Neural cell (in vitro differentiated cells): ENCODE measurements at regions not wholly inside any gene's neighbourhood (a gene's known extent, or its start where the extent isn't known, plus 50 kb on each side); places are given as distances from the start of the nearest gene placed in this dataset.

Source experiments
- H2AFZ ChIP-seq: fragments of 200-600, 300-800 bp; sonication (generic), shearing (Covaris generic); 2 replicates; pipeline ENCODE4 v1.6.0; 2014; ENCODE audit warnings: low read depth, mild to moderate bottlenecking, antibody characterized with exemption, low read length, moderate library complexity
- H3F3A ChIP-seq: fragments of 200-600 bp; shearing (Covaris generic); 2 replicates; pipeline ENCODE4 v1.6.1; 2016; ENCODE audit warnings: mild to moderate bottlenecking, moderate library complexity, mixed read lengths, antibody characterized with exemption, low read length; ENCODE audit not compliant: insufficient read depth, poor library complexity, severe bottlenecking
- H3K27ac ChIP-seq: fragments of 200-600, 300-800 bp; sonication (generic), shearing (Covaris generic); 2 replicates; pipeline ENCODE4 v1.5.1; 2014; ENCODE audit warnings: mild to moderate bottlenecking, low read length, moderate library complexity
- H3K27me3 ChIP-seq: fragments of 300-800, 200-600 bp; sonication (generic), shearing (Covaris generic); 2 replicates; pipeline ENCODE4 v1.6.0; 2014; ENCODE audit warnings: mild to moderate bottlenecking, low read depth, low read length, moderate library complexity; ENCODE audit not compliant: insufficient read depth
- H3K36me3 ChIP-seq: fragments of 300-800, 200-600 bp; sonication (generic), shearing (Covaris generic); 2 replicates; pipeline ENCODE4 v1.5.1; 2014; ENCODE audit warnings: mild to moderate bottlenecking, antibody characterized with exemption, low read length, moderate library complexity; ENCODE audit not compliant: insufficient read depth
- H3K4me2 ChIP-seq: fragments of 300-800, 200-600 bp; sonication (generic), shearing (Covaris generic); 2 replicates; pipeline ENCODE4 v1.6.0; 2014; ENCODE audit warnings: mild to moderate bottlenecking, low read length
- H3K4me3 ChIP-seq: fragments of 300-800, 200-600 bp; sonication (generic), shearing (Covaris generic); 2 replicates; pipeline ENCODE4 v1.5.1; 2014; ENCODE audit warnings: mild to moderate bottlenecking, low read length, moderate library complexity
- H3K79me2 ChIP-seq: fragments of 200-600 bp; shearing (Covaris generic); replicated peaks from 2 replicates; pipeline ENCODE4 v1.6.0; 2014; ENCODE audit warnings: mild to moderate bottlenecking, low read length, moderate library complexity; ENCODE audit not compliant: insufficient read depth
- H3K9ac ChIP-seq: fragments of 300-800, 200-600 bp; sonication (generic), shearing (Covaris generic); 2 replicates; pipeline ENCODE4 v1.6.1; 2016; ENCODE audit warnings: mild to moderate bottlenecking, low read length, mixed read lengths
- H3K9me2 ChIP-seq: fragments of 200-600 bp; shearing (Covaris generic); 2 replicates; pipeline ENCODE4 v1.6.1; 2016; ENCODE audit warnings: mild to moderate bottlenecking, low read length, mixed read lengths; ENCODE audit not compliant: insufficient read depth
- H3K9me3 ChIP-seq: fragments of 200-600, 300-800 bp; sonication (generic), shearing (Covaris generic); 2 replicates; pipeline ENCODE4 v1.6.1; 2016; ENCODE audit warnings: mild to moderate bottlenecking, mixed run types, low read length, moderate library complexity, mixed read lengths
- H4K20me1 ChIP-seq: fragments of 200-600 bp; shearing (Covaris generic); 2 replicates; pipeline ENCODE4 v1.6.1; 2016; ENCODE audit warnings: mild to moderate bottlenecking, mixed run types; ENCODE audit not compliant: insufficient read depth
- EP300 ChIP-seq: fragments of 450-650 bp; conservative IDR thresholded peaks from 2 replicates; pipeline ENCODE4 v1.6.1; 2014; ENCODE audit warnings: antibody characterized with exemption, mild to moderate bottlenecking, moderate library complexity; ENCODE audit not compliant: poor library complexity, severe bottlenecking
- EZH2 ChIP-seq: fragments of 200-600, 300-800 bp; shearing (Covaris generic), sonication (generic); IDR thresholded peaks from 2 replicates; pipeline ENCODE4 v1.6.1; 2014; ENCODE audit warnings: antibody characterized with exemption, low read length, borderline replicate concordance, mild to moderate bottlenecking; ENCODE audit not compliant: insufficient read depth, poor library complexity, severe bottlenecking
- MXI1 ChIP-seq: fragments of 450-650 bp; conservative IDR thresholded peaks from 2 replicates; pipeline ENCODE4 v1.6.1; 2014; ENCODE audit warnings: antibody characterized with exemption, mild to moderate bottlenecking; ENCODE audit not compliant: poor library complexity, severe bottlenecking
- POLR2AphosphoS5 ChIP-seq: IDR thresholded peaks from 2 replicates; pipeline ENCODE4 v1.6.1; 2012
- RAD21 ChIP-seq: fragments of 450-650 bp; conservative IDR thresholded peaks from 2 replicates; pipeline ENCODE4 v1.6.1; 2014; ENCODE audit warnings: antibody characterized with exemption, mild to moderate bottlenecking, moderate library complexity
- SMC3 ChIP-seq: fragments of 450-650 bp; conservative IDR thresholded peaks from 2 replicates; pipeline ENCODE4 v1.6.1; 2014; ENCODE audit warnings: antibody characterized with exemption, mild to moderate bottlenecking, moderate library complexity; ENCODE audit not compliant: poor library complexity
- TAF1 ChIP-seq: IDR thresholded peaks from 2 replicates; pipeline ENCODE4 v1.6.1; 2012; ENCODE audit warnings: low read depth
- TF ChIP-seq, protein P1 (sequence below): IDR thresholded peaks from 2 replicates; pipeline ENCODE4 v1.6.1; 2012; ENCODE audit warnings: borderline replicate concordance
- TF ChIP-seq, protein P2 (sequence below): fragments of 450-650 bp; IDR thresholded peaks from 2 replicates; pipeline ENCODE4 v1.5.1; 2014; ENCODE audit warnings: antibody characterized with exemption, mild to moderate bottlenecking, moderate library complexity; ENCODE audit not compliant: poor library complexity, severe bottlenecking

- H2AFZ ChIP-seq: no peak overlapping the region
- H4K20me1 ChIP-seq: no peaks in the 10 kb centered on the region
- H3K27me3 ChIP-seq: no peaks in the 10 kb centered on the region
- TF ChIP-seq MXI1: no peak
- no peak for TF ChIP-seq EZH2
- no peak for TF ChIP-seq SMC3
- no peak for TF ChIP-seq POLR2AphosphoS5
- no peak for TF ChIP-seq EP300
- no peak for TF ChIP-seq TAF1
- TF ChIP-seq, protein P1, sequence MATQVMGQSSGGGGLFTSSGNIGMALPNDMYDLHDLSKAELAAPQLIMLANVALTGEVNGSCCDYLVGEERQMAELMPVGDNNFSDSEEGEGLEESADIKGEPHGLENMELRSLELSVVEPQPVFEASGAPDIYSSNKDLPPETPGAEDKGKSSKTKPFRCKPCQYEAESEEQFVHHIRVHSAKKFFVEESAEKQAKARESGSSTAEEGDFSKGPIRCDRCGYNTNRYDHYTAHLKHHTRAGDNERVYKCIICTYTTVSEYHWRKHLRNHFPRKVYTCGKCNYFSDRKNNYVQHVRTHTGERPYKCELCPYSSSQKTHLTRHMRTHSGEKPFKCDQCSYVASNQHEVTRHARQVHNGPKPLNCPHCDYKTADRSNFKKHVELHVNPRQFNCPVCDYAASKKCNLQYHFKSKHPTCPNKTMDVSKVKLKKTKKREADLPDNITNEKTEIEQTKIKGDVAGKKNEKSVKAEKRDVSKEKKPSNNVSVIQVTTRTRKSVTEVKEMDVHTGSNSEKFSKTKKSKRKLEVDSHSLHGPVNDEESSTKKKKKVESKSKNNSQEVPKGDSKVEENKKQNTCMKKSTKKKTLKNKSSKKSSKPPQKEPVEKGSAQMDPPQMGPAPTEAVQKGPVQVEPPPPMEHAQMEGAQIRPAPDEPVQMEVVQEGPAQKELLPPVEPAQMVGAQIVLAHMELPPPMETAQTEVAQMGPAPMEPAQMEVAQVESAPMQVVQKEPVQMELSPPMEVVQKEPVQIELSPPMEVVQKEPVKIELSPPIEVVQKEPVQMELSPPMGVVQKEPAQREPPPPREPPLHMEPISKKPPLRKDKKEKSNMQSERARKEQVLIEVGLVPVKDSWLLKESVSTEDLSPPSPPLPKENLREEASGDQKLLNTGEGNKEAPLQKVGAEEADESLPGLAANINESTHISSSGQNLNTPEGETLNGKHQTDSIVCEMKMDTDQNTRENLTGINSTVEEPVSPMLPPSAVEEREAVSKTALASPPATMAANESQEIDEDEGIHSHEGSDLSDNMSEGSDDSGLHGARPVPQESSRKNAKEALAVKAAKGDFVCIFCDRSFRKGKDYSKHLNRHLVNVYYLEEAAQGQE: no peak
- TF ChIP-seq RAD21: no peak
- TF ChIP-seq, protein P2, sequence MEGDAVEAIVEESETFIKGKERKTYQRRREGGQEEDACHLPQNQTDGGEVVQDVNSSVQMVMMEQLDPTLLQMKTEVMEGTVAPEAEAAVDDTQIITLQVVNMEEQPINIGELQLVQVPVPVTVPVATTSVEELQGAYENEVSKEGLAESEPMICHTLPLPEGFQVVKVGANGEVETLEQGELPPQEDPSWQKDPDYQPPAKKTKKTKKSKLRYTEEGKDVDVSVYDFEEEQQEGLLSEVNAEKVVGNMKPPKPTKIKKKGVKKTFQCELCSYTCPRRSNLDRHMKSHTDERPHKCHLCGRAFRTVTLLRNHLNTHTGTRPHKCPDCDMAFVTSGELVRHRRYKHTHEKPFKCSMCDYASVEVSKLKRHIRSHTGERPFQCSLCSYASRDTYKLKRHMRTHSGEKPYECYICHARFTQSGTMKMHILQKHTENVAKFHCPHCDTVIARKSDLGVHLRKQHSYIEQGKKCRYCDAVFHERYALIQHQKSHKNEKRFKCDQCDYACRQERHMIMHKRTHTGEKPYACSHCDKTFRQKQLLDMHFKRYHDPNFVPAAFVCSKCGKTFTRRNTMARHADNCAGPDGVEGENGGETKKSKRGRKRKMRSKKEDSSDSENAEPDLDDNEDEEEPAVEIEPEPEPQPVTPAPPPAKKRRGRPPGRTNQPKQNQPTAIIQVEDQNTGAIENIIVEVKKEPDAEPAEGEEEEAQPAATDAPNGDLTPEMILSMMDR: no peak
- no peak overlapping the region for H3K4me3 ChIP-seq
- H3K79me2 ChIP-seq: no peaks in the 10 kb centered on the region
- H3K4me2 ChIP-seq: no peak overlapping the region
- no peaks in the 10 kb centered on the region for H3K9me2 ChIP-seq
- no peaks in the 10 kb centered on the region for H3F3A ChIP-seq
- H3K9me3 ChIP-seq: no peaks in the 10 kb centered on the region
- no peak overlapping the region for H3K27ac ChIP-seq
- no peaks in the 10 kb centered on the region for H3K36me3 ChIP-seq
- H3K9ac ChIP-seq: no peak overlapping the region
Observed at GRCh38 chr5:27962198-27962597, 923.8 kb upstream of the CDH9 start.

GRCh38 chr5:27947088-27947487 lies 908.7 kb upstream of the CDH9 start:
- no peaks in the 10 kb centered on the region for H3K79me2 ChIP-seq
- H3K36me3 ChIP-seq: no peaks in the 10 kb centered on the region
- TF ChIP-seq POLR2AphosphoS5 (no peak), EP300 (no peak), SMC3 (no peak), RAD21 (no peak), TAF1 (no peak), EZH2 (no peak), MXI1 (no peak)
- TF ChIP-seq, protein P2: no peak
- TF ChIP-seq, protein P1: no peak
- no peak overlapping the region for H3K9ac ChIP-seq
- H3K4me3 ChIP-seq: no peak overlapping the region
- H3K9me2 ChIP-seq: no peaks in the 10 kb centered on the region
- H3K27me3 ChIP-seq: no peaks in the 10 kb centered on the region
- no peaks in the 10 kb centered on the region for H4K20me1 ChIP-seq
- no peak overlapping the region for H3K27ac ChIP-seq
- H3K9me3 ChIP-seq: no peaks in the 10 kb centered on the region
- no peak overlapping the region for H3K4me2 ChIP-seq
- H2AFZ ChIP-seq: no peak overlapping the region
- H3F3A ChIP-seq: no peaks in the 10 kb centered on the region
